Vagina (tissue), 2 donors: ENCODE measurements at regions not wholly inside any gene's neighbourhood (a gene's known extent, or its start where the extent isn't known, plus 50 kb on each side); places are given as distances from the start of the nearest gene placed in this dataset.

ENCODE experiments used
- POLR2AphosphoS5 ChIP-seq, 2 donors: sonication (generic); formaldehyde crosslinking; IDR thresholded peaks; one replicate each; pipeline ENCODE4 v1.9.0; 2017; ENCODE audit warnings: antibody characterized with exemption in 2 of 2, mild to moderate bottlenecking in 2 of 2, low read depth in 1 of 2; ENCODE audit not compliant: insufficient read depth in 1 of 2
- TF ChIP-seq, protein P1 (sequence below), 3 experiments: fragments of 450-650 bp in 2 of 3; fragments of 200-600 bp in 1 of 3; sonication (generic) in 1 of 3; IDR thresholded peaks; one replicate each; pipeline ENCODE4 v1.5.1; 2017 to 2019; ENCODE audit warnings: antibody characterized with exemption in 3 of 3, mild to moderate bottlenecking in 2 of 3, moderate library complexity in 2 of 3

DNA sequence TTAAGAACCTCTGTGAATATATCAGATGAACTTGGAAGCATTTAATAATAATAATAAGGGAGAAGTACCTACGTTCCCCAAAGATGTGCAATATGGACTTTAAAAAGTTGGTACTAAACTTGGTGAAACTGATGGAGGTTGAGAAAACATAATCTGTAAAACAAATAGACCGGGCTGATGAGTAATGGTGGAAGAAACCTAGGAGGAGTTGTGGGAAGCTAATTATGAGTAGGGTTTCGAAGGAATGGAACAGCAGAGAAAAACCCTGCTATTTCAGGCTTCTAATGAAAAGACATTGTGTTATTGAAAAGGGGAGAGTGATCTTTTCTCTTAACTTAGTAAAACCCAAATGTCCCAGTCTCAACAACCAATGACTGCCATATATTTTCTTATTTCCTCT, 229.3 kb downstream of the PCSK1 start:
- TF ChIP-seq, protein P1, sequence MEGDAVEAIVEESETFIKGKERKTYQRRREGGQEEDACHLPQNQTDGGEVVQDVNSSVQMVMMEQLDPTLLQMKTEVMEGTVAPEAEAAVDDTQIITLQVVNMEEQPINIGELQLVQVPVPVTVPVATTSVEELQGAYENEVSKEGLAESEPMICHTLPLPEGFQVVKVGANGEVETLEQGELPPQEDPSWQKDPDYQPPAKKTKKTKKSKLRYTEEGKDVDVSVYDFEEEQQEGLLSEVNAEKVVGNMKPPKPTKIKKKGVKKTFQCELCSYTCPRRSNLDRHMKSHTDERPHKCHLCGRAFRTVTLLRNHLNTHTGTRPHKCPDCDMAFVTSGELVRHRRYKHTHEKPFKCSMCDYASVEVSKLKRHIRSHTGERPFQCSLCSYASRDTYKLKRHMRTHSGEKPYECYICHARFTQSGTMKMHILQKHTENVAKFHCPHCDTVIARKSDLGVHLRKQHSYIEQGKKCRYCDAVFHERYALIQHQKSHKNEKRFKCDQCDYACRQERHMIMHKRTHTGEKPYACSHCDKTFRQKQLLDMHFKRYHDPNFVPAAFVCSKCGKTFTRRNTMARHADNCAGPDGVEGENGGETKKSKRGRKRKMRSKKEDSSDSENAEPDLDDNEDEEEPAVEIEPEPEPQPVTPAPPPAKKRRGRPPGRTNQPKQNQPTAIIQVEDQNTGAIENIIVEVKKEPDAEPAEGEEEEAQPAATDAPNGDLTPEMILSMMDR (IDR thresholded peaks at IDR 0.05): no peak
- no peak for TF ChIP-seq POLR2AphosphoS5 (IDR thresholded peaks at IDR 0.05; ENCODE audit: insufficient read depth in 1 of 2, low read depth in 1 of 2)
